Fibroblast of villous mesenchyme (primary cell): ENCODE measurements at regions not wholly inside any gene's neighbourhood (a gene's known extent, or its start where the extent isn't known, plus 50 kb on each side); places are given as distances from the start of the nearest gene placed in this dataset.
"Not testable (repeated sequence)": the region's sequence is repeated elsewhere in the genome, so short reads cannot be mapped to it uniquely, and the experiment has no call there.

Experiments used
- DNase-seq: peaks from one replicate; pipeline ENCODE4 v3.0.0-alpha.2; 2010; ENCODE audit warnings: low read depth
- H3K4me3 ChIP-seq: 2 replicates; pipeline ENCODE4 v1.5.1; 2011; ENCODE audit warnings: low read depth, mild to moderate bottlenecking, low read length
- CTCF ChIP-seq: IDR thresholded peaks from 2 replicates; pipeline ENCODE4 v1.5.1; 2012; ENCODE audit warnings: low read depth, mild to moderate bottlenecking, low read length; ENCODE audit not compliant: insufficient read depth

GRCh38 chr15:62509395-62509958 lies 344.4 kb upstream of the C2CD4B start:
- DNase-seq: no peak
- no peak overlapping the region for H3K4me3 ChIP-seq
- no peak for TF ChIP-seq CTCF

- TF ChIP-seq CTCF: no peak
- no peak for DNase-seq
- no peak overlapping the region for H3K4me3 ChIP-seq
Measured at GRCh38 chr15:62510791-62511190, 345.7 kb upstream of the C2CD4B start.

- no peak for DNase-seq
- no peak for TF ChIP-seq CTCF
- H3K4me3 ChIP-seq: no peak overlapping the region
Measured at GRCh38 chr15:62512904-62513303, 347.8 kb upstream of the C2CD4B start.

GRCh38 chr15:62513893-62514292 lies 348.8 kb upstream of the C2CD4B start:
- H3K4me3 ChIP-seq: no peak overlapping the region
- TF ChIP-seq CTCF: no peak
- DNase-seq: no peak

- no peak for DNase-seq
Measured at GRCh38 chr15:62515696-62516395, 350.8 kb upstream of the C2CD4B start.

GRCh38 chr15:62517541-62517940 lies 352.5 kb upstream of the C2CD4B start:
- TF ChIP-seq CTCF: no peak
- no peak for DNase-seq

More at GRCh38 chr15:62515696-62516395, 350.8 kb upstream of the C2CD4B start:
- H3K4me3 ChIP-seq: no peak overlapping the region
- no peak for TF ChIP-seq CTCF

GRCh38 chr15:62518666-62519065 lies 353.6 kb upstream of the C2CD4B start:
- DNase-seq, H3K4me3 ChIP-seq: not testable (repeated sequence)

More at GRCh38 chr15:62517541-62517940, 352.5 kb upstream of the C2CD4B start:
- no peak overlapping the region for H3K4me3 ChIP-seq
